WTC11 (cell line): ENCODE measurements at regions not wholly inside any gene's neighbourhood (a gene's known extent, or its start where the extent isn't known, plus 50 kb on each side); places are given as distances from the start of the nearest gene placed in this dataset.

ENCODE experiments used
- ATAC-seq: fragments of 200-7000 bp; cut with Tn5 transposase; 2 replicates; pipeline ENCODE4 v1.10.0; 2021; ENCODE audit warnings: mild to moderate bottlenecking, moderate library complexity
- CTCF ChIA-PET: fragments of 300-600 bp; sonication (Branson Sonifier 250); formaldehyde crosslinking; loops from one replicate; lab custom pipeline; 2021; ENCODE audit warnings: antibody characterized with exemption; lab: Charles Lee
- POLR2A ChIA-PET: fragments of 350-600 bp; sonication (Branson Sonifier 250); formaldehyde crosslinking; loops from one replicate; lab custom pipeline; 2021; ENCODE audit warnings: antibody characterized with exemption; lab: Charles Lee
- DNase-seq: peaks from one replicate; pipeline ENCODE4 v3.0.0; 2021; ENCODE audit warnings: low spot score
- H3K27ac Mint-ChIP-seq: 2 replicates; pipeline ENCODE4 v1.8.0; 2021; ENCODE audit warnings: mixed read lengths
- H3K27me3 Mint-ChIP-seq: 2 replicates; pipeline ENCODE4 v1.8.0; 2021; ENCODE audit warnings: low read depth, mild to moderate bottlenecking, moderate library complexity, mixed read lengths
- H3K36me3 Mint-ChIP-seq: 2 replicates; pipeline ENCODE4 v1.8.0; 2021; ENCODE audit warnings: mixed read lengths
- H3K4me1 Mint-ChIP-seq: 2 replicates; pipeline ENCODE4 v1.8.0; 2022; ENCODE audit warnings: mixed read lengths
- H3K4me3 Mint-ChIP-seq: 2 replicates; pipeline ENCODE4 v1.8.0; 2021; ENCODE audit warnings: mild to moderate bottlenecking, moderate library complexity, mixed read lengths
- H3K9me3 Mint-ChIP-seq: 2 replicates; pipeline ENCODE4 v1.8.0; 2021; ENCODE audit warnings: mixed read lengths
- ATF3 ChIP-seq: sonication (generic); formaldehyde crosslinking; conservative IDR thresholded peaks from 2 replicates; pipeline ENCODE4 v1.8.1; 2022; ENCODE audit warnings: mild to moderate bottlenecking, missing genetic modification reagents
- CDX4 ChIP-seq: fragments of 250-450 bp; sonication (Bioruptor Pico); IDR thresholded peaks from 2 replicates; pipeline ENCODE4 v1.9.0; 2021; ENCODE audit warnings: moderate library complexity, mild to moderate bottlenecking, inconsistent platforms, borderline replicate concordance
- CTCF ChIP-seq: fragments of 200-600 bp; IDR thresholded peaks from 2 replicates; pipeline ENCODE4 v1.8.0; 2022; ENCODE audit warnings: antibody characterized with exemption
- ETV6 ChIP-seq: sonication (generic); formaldehyde crosslinking; IDR thresholded peaks from 2 replicates; pipeline ENCODE4 v1.8.1; 2022; ENCODE audit warnings: mild to moderate bottlenecking, missing genetic modification reagents
- FOXJ3 ChIP-seq: sonication (generic); formaldehyde crosslinking; IDR thresholded peaks from 2 replicates; pipeline ENCODE4 v1.9.0; 2021; ENCODE audit warnings: missing genetic modification reagents, mild to moderate bottlenecking, borderline replicate concordance
- FOXP1 ChIP-seq: sonication (generic); formaldehyde crosslinking; IDR thresholded peaks from 2 replicates; pipeline ENCODE4 v1.8.0; 2022; ENCODE audit warnings: missing genetic modification reagents, mild to moderate bottlenecking, moderate library complexity, borderline replicate concordance
- HMGXB4 ChIP-seq: sonication (generic); formaldehyde crosslinking; IDR thresholded peaks from 2 replicates; pipeline ENCODE4 v1.8.1; 2023; ENCODE audit warnings: mild to moderate bottlenecking, moderate library complexity, missing genetic modification reagents
- MXD4 ChIP-seq: fragments of 250-450 bp; sonication (Bioruptor Pico); IDR thresholded peaks from 2 replicates; pipeline ENCODE4 v1.8.0; 2021; ENCODE audit warnings: mild to moderate bottlenecking, moderate library complexity, borderline replicate concordance
- NFE2L1 ChIP-seq: sonication (generic); formaldehyde crosslinking; IDR thresholded peaks from 2 replicates; pipeline ENCODE4 v1.8.1; 2023; ENCODE audit warnings: missing genetic modification reagents
- RELA ChIP-seq: sonication (generic); formaldehyde crosslinking; IDR thresholded peaks from 2 replicates; pipeline ENCODE4 v1.8.1; 2022; ENCODE audit warnings: missing genetic modification reagents, mild to moderate bottlenecking, borderline replicate concordance
- SOX15 ChIP-seq: fragments of 250-450 bp; sonication (Bioruptor Pico); IDR thresholded peaks from 2 replicates; pipeline ENCODE4 v1.9.0; 2021; ENCODE audit warnings: mild to moderate bottlenecking
- STAT6 ChIP-seq: sonication (generic); formaldehyde crosslinking; conservative IDR thresholded peaks from 2 replicates; pipeline ENCODE4 v1.8.1; 2023; ENCODE audit warnings: mild to moderate bottlenecking, low read depth, missing genetic modification reagents, moderate library complexity
- ZBTB21 ChIP-seq: sonication (generic); formaldehyde crosslinking; IDR thresholded peaks from 2 replicates; pipeline ENCODE4 v1.8.1; 2023; ENCODE audit warnings: mild to moderate bottlenecking, missing genetic modification reagents, borderline replicate concordance
- ZBTB43 ChIP-seq: sonication (generic); formaldehyde crosslinking; IDR thresholded peaks from 2 replicates; pipeline ENCODE4 v1.8.1; 2023; ENCODE audit warnings: mild to moderate bottlenecking, missing genetic modification reagents
- ZNF138 ChIP-seq: sonication (generic); formaldehyde crosslinking; conservative IDR thresholded peaks from 2 replicates; pipeline ENCODE4 v1.8.1; 2022; ENCODE audit warnings: mild to moderate bottlenecking, moderate library complexity, missing genetic modification reagents
- ZNF532 ChIP-seq: fragments of 250-450 bp; sonication (Bioruptor Pico); IDR thresholded peaks from 2 replicates; pipeline ENCODE4 v1.9.0; 2021; ENCODE audit warnings: mild to moderate bottlenecking, borderline replicate concordance
- ZSCAN18 ChIP-seq: fragments of 250-450 bp; sonication (Bioruptor Pico); IDR thresholded peaks from 2 replicates; pipeline ENCODE4 v2.1.2; 2022; ENCODE audit warnings: mild to moderate bottlenecking, moderate library complexity

- no peak for TF ChIP-seq MXD4 (CRISPR knock-in tag)
These were observed 678.2 kb upstream of the FAM241A start (continued) for GRCh38 chr4:111466811-111467604.

- peak; percentile 87 for ATAC-seq
- H3K9me3 Mint-ChIP-seq, result no peaks in the 10 kb centered on the region
- peak; percentile 67 for DNase-seq
- POLR2A ChIA-PET, result no interaction called here
- H3K27ac Mint-ChIP-seq, result no peak overlapping the region
- no peaks in the 10 kb centered on the region for H3K27me3 Mint-ChIP-seq
- TF ChIP-seq ZBTB43 (CRISPR knock-in tag) (no peak), CTCF (peak; percentile 28; the same call in 1 of the 2 replicates)
- H3K36me3 Mint-ChIP-seq, result no peaks in the 10 kb centered on the region
- CTCF ChIA-PET, result interaction anchor here (1.0 to 2.1 kb wide), 9 partner anchors 11 to 844 kb away, joined by 3 to 10 read pairs (median 4); no protein-coding TSS in a partner anchor
- no peaks in the 10 kb centered on the region for H3K4me1 Mint-ChIP-seq
- no peak overlapping the region for H3K4me3 Mint-ChIP-seq
These were observed 670.3 kb upstream of the FAM241A start for GRCh38 chr4:111475001-111475400.

- Mint-ChIP-seq H3K9me3 (no peaks in the 10 kb centered on the region), H3K4me3 (no peak overlapping the region), H3K4me1 (no peaks in the 10 kb centered on the region), H3K36me3 (no peaks in the 10 kb centered on the region), H3K27me3 (no peaks in the 10 kb centered on the region), H3K27ac (no peak overlapping the region)
- ChIA-PET POLR2A (no interaction called here), CTCF (interaction anchor here (1.0 to 2.1 kb wide), 9 partner anchors 12 to 845 kb away, joined by 3 to 10 read pairs (median 4); no protein-coding TSS in a partner anchor)
- DNase-seq, result no peak
- ATAC-seq, result no peak
- TF ChIP-seq SOX15 (CRISPR knock-in tag), result no peak
- no peak for TF ChIP-seq NFE2L1
- no peak for TF ChIP-seq HMGXB4 (CRISPR knock-in tag)
- TF ChIP-seq ETV6 (CRISPR knock-in tag), result no peak
- no peak for TF ChIP-seq CDX4
- no peak for TF ChIP-seq STAT6 (CRISPR knock-in tag)
- TF ChIP-seq FOXJ3 (CRISPR knock-in tag), result no peak
- no peak for TF ChIP-seq RELA (CRISPR knock-in tag)
- no peak for TF ChIP-seq ZBTB21 (CRISPR knock-in tag)
- no peak for TF ChIP-seq ZSCAN18 (CRISPR knock-in tag)
- no peak for TF ChIP-seq ZNF138
- TF ChIP-seq ATF3 (CRISPR knock-in tag), result no peak
- no peak for TF ChIP-seq FOXP1 (CRISPR knock-in tag)
- no peak for TF ChIP-seq ZNF532
These were observed 669.6 kb upstream of the FAM241A start for GRCh38 chr4:111475666-111476065.
